GM19351 (cell line): ENCODE measurements at regions not wholly inside any gene's neighbourhood (a gene's known extent, or its start where the extent isn't known, plus 50 kb on each side); places are given as distances from the start of the nearest gene placed in this dataset.
"Not testable (repeated sequence)": the region's sequence is repeated elsewhere in the genome, so short reads cannot be mapped to it uniquely, and the experiment has no call there.

Experiments
- ATAC-seq: cut with Tn5 transposase; IDR thresholded peaks from one replicate; pipeline ENCODE4 v1.9.1; 2021; ENCODE audit warnings: mild to moderate bottlenecking, moderate library complexity; ENCODE audit not compliant: unreplicated experiment

DNA sequence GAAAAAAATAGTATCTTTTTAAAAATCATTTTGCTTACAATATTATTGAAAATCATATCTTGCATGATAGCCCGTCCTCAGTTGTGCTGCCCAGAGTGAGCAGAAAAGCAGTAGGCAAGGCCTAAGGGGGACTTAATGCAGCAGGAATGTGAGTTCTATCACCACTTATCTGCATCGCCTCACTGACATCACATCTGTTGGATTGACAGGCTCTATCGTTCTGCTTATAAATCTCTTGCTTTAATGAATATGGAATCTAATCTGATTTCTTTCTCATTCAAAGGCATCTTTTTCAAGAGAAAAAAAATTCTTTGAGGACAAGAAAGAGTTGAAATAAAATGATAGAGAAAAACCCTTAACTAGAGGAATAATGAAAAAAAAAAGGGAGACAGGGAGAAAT lies 249.9 kb downstream of the PAPSS1 start:
- ATAC-seq, result no peak

- peak; percentile 89 for ATAC-seq
Observed at GRCh38 chr4:107468812-107469211, 251.2 kb downstream of the PAPSS1 start.

GRCh38 chr4:107468156-107468555 lies 251.9 kb downstream of the PAPSS1 start:
- ATAC-seq, result no peak

DNA sequence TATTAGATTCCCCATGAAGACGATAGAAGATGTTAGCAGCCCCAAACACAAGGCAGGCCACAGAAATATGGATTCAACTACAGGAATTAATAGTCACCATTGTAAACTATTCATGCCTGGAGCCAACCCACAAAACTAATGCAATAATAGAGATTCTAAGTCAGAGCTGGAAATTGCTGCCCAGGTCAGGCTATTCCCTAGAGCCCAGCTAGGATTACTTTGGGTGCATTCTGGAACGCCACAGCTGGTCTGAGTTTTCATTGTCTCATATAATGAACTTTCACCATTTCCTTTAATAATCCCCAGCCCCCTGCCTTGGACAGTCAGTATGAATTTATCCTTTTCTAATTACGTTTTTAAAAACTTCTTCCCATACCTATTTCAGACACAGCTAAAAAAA lies 252.6 kb downstream of the PAPSS1 start:
- ATAC-seq, result no peak

DNA sequence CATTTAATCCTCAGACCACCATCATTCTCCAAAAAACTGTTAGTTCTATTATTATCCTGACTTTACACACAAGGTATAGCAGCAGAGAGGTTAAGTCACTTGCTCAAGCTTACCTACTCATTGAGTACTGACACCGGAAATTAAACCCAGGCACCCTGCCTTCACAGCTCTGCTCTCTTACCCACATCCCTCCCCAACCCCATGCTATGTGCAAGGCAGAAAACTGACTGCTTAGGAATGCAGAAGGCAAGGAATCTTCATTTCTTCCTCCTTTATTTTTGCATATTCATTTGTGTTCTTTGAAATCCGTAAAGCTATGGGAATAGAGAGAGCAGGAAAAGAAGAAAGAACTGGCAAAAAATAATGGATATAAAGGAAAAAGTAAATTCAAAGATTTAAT lies 261.8 kb downstream of the PAPSS1 start:
- no peak for ATAC-seq

GRCh38 chr4:107453987-107454386 lies 266.0 kb downstream of the PAPSS1 start:
- ATAC-seq, result no peak

- no peak for ATAC-seq
Observed at GRCh38 chr4:107452717-107453630, 267.1 kb downstream of the PAPSS1 start.

- ATAC-seq, result no peak
Observed at GRCh38 chr4:107449611-107450369, 270.2 kb downstream of the PAPSS1 start.

DNA sequence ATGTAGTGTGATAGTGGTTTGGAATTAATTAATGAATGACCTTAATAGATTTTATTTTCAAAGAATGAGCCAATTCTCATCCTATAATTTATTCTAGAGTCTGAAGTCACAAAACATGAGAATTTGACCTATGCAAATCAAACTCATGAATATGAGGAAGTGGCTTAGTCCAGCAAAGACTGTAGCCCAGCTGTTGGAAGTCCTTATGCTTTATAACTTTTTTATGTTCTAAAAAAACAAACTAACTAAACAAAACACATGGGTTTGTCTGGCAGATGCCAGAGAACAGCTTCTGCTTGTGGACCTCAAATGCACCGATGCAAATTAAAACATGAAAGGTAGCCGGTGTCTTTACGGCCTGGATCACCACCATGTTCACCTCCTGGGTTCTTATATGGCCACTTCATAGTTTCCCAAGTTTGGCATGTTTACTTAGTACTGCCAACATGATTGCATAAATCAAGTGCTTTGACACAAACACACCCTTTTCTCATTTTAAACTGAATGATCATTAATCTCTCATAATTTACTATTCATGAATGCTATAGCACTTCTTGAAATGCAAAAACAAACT lies 277.4 kb downstream of the PAPSS1 start:
- ATAC-seq, result no peak

DNA sequence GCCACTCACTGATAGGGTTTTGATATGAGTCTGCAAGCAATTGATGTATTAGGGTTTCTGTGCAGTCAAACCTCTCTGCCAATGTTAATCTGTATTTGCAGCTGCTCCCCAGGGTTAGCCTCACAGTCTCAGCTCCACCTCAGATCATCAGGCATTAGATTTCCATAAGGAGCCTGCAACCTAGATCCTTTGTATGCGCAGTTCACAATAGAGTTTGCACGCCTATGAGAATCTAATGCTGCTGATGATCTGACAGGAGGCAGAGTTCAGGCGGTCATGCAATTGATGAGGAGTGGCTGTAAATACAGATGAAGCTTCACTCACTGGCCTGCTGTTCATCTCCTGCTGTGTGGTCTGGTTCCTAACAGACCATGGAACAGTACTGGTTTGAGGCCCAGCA lies 280.6 kb downstream of the PAPSS1 start:
- no peak for ATAC-seq

DNA sequence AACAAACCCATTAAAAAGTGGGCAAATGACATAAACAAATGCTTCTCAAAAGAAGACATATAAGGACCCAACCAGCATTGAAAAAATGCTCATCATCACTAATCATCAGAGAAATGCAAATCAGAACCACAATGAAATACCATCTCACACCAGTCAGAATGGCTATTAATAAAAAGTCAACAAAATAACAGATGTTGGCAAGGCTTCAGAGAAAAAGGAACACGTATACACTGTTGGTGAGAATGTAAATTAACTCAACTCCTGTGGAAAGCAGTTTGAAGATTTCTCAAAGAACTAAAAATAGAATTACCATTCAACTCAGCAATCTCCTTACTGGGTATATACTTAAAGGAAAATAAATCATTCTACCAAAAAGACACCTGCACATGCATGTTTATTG lies 283.6 kb downstream of the PAPSS1 start:
- not testable (repeated sequence) for ATAC-seq

DNA sequence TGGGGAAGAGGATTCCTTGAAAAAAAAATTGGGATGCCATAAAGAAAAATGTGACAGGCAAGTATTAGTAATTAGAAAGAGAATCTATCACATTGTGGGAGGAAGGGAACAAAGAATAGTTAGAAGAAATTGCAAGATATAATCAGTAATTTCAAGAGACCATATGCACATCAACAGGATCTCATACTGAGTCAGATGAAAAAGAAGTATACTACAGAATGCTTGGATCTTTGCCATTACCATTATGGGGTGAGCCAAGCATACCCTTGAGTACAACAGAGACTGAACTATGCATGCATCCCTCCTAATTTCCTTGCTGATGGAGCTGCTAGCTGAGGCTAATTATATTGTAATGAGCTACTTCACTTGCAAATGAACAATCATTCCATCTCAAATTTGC lies 287.6 kb downstream of the PAPSS1 start:
- no peak for ATAC-seq

- no peak for ATAC-seq
Observed at GRCh38 chr4:107423677-107424405, 296.2 kb downstream of the PAPSS1 start.

- ATAC-seq, result not testable (repeated sequence)
Observed at GRCh38 chr4:107419536-107419935, 300.5 kb downstream of the PAPSS1 start.

- ATAC-seq, result no peak
Observed at GRCh38 chr4:107419052-107419451, 301.0 kb downstream of the PAPSS1 start.

DNA sequence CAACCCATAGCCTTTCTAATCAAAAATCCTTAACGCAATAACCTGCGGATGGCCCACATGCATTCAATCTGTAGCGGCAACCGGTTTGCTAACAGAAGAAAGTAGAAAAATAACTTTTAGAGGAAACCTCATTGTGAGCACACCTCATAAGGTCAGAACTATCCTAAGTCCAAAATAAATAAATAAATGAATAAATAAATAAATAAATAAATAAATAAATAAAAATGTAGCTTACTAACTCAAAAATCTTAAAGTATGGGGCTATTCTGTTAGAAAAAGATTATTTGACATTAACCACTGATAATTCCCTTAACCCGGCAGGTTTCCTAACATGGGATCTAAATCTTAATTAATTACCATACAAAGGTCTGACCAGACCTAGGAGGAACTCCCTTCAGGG lies 304.5 kb downstream of the PAPSS1 start:
- ATAC-seq, result not testable (repeated sequence)

DNA sequence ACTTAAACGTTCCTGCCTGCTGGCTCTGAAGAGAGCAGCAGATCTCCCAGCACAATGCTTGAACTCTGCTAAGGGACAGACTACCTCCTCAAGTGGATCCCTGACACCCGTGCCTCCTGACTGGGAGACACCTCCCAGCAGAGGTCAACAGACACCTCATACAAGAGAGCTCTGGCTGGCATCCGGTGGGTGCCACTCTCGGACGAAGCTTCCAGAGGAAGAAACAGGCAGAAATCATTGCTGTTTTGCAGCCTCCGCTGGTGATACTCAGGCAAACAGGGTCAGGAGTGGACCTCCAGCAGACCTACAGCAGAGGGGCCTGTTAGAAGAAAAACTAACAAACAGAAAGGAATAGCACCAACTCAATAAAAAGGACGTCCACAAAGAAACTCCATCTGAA lies 310.2 kb downstream of the PAPSS1 start:
- ATAC-seq, result not testable (repeated sequence)

DNA sequence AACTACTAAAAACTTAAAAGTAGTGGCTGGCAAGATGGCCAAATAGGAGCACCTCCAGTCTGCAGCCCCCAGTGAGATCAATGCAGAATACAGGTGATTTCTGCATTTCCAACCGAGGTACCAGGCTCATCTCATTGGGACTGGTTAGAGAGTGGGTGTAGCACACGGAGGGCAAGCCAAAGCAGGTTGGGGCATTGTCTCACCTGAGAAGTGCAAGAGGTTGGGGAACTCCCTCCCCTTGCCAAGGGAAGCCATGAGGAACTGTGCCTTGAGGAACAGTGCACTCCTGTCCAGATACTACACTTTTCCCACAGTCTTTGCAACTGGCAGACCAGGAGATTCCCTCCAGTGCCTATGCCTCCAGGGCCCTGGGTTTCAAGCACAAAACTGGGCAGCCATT lies 311.1 kb downstream of the PAPSS1 start:
- ATAC-seq, result no peak

- ATAC-seq, result no peak
Observed at GRCh38 chr4:107404591-107405300, 315.3 kb downstream of the PAPSS1 start.

GRCh38 chr4:107402291-107402690 lies 317.7 kb downstream of the PAPSS1 start:
- ATAC-seq, result peak; percentile 52
